GM12864 (cell line): ENCODE measurements at regions not wholly inside any gene's neighbourhood (a gene's known extent, or its start where the extent isn't known, plus 50 kb on each side); places are given as distances from the start of the nearest gene placed in this dataset.

Experiments
- DNase-seq: peaks from one replicate; pipeline ENCODE4 v3.0.0-alpha.2; 2011; ENCODE audit warnings: low read depth
- H3K4me3 ChIP-seq: 2 replicates; pipeline ENCODE4 v1.5.1; 2011; ENCODE audit warnings: mild to moderate bottlenecking, low read depth, low read length, control low read depth
- TF ChIP-seq, protein P1 (sequence below): IDR thresholded peaks from 2 replicates; pipeline ENCODE4 v1.5.1; 2011; ENCODE audit warnings: low read depth, mild to moderate bottlenecking, moderate library complexity, low read length, control low read depth, inconsistent platforms; ENCODE audit errors: missing control alignments

DNA sequence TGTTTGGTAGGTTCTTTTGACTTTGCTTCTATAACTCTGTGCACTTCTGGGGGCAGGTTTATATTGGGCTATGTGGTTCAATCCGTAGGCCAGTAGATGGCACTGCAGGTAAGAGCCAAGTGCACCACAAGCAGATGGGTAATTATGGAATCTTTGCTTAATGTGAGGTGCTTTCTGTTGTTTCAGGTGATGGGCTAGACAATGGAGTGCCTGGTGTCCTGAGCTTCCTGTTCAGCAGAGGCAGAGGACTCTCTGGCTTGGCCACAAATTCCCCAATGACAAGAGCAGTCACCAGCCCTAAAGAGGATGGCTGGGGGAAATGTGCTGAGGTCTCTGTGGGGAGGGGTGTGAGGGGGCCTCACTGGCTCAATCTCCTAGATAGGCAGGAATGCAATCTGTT lies 455.0 kb downstream of the CCSER2 start:
- peak; percentile 2 for DNase-seq
- TF ChIP-seq, protein P1, sequence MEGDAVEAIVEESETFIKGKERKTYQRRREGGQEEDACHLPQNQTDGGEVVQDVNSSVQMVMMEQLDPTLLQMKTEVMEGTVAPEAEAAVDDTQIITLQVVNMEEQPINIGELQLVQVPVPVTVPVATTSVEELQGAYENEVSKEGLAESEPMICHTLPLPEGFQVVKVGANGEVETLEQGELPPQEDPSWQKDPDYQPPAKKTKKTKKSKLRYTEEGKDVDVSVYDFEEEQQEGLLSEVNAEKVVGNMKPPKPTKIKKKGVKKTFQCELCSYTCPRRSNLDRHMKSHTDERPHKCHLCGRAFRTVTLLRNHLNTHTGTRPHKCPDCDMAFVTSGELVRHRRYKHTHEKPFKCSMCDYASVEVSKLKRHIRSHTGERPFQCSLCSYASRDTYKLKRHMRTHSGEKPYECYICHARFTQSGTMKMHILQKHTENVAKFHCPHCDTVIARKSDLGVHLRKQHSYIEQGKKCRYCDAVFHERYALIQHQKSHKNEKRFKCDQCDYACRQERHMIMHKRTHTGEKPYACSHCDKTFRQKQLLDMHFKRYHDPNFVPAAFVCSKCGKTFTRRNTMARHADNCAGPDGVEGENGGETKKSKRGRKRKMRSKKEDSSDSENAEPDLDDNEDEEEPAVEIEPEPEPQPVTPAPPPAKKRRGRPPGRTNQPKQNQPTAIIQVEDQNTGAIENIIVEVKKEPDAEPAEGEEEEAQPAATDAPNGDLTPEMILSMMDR, result peak; percentile 79
- no peak overlapping the region for H3K4me3 ChIP-seq

DNA sequence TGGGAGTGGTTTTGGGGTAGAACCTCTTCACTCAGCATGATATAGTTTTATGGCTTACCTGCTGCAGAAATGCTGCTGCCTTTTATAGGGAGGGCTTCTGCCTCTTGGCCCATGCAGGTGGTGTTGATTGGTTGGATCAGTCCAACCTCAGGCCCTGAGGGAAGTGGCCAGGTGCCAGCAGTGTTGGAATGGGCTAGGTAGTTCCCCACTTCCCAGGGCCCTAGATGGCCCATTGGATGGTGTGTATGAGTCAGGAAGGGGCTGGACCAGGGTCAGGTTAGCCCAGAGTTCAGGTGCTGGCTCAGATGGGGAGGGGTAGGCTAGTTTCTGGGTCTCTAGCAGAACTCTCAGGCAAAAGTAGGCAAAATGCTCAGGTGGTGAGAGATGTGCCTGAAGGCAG lies 455.5 kb downstream of the CCSER2 start:
- TF ChIP-seq, protein P1, result no peak
- no peak overlapping the region for H3K4me3 ChIP-seq
- DNase-seq, result no peak

DNA sequence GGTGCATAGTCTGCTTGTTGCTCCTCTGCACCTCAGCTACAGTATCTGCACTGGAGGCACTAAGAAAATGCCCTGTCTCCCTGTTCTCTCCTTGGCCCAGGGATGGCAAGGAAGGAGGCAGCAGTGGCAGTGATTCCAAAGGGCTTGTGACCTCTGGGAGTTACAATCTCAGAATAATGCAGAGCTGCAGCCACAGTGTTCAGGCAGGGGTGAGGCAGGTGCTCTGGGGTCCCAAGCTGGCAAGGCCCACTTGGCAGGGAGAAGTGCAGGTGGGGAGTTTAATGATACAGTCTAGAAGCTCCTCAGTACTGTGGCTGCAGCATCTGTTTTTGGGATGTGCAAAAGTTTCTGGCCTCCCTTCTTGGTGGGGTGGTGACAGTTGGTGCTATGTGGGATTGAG lies 456.4 kb downstream of the CCSER2 start:
- TF ChIP-seq, protein P1, result no peak
- no peak for DNase-seq
- H3K4me3 ChIP-seq, result no peak overlapping the region

DNA sequence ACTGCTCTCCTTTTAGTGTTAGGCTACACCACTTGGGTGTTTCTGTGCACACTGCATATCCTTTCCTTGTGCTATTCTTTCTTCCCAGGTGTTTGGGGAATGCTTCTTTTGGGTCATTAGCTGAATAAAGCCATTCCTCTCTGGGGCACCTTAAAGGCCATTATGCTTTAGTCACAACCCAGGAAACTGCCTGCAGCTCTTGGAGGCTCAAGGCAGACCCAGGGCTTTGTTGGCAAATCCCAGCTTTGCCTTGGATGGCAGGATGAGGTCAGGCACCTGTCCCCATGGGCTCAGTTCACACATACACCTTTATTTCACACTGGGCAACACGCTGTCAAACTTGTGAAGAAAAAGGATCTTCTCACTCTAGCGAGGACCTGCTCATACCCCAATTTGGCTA lies 460.6 kb downstream of the CCSER2 start:
- DNase-seq, result no peak

DNA sequence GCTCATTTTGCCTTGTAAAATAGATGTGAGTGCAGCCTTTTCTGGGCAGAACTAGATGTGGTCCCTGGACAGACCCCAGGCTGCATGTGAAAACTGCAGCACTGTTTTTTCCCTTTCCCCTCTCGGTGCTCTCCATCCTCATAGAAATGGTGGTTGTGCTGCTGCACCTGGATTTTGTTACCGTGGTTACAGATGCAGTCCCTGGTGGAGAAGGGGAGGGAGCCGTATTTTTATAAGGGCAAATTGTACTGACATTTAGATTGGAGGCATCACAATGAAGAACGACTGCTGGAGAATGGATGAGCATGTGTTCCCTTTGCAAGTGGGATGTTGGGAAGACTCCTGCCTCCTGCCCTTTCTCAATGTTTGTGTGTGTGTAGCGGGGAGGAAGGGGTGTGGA lies 469.9 kb downstream of the CCSER2 start:
- TF ChIP-seq, protein P1, result no peak
- H3K4me3 ChIP-seq, result no peak overlapping the region
- DNase-seq, result no peak

More for the DNA sequence above, 460.6 kb downstream of the CCSER2 start:
- TF ChIP-seq, protein P1, result no peak
- H3K4me3 ChIP-seq, result no peak overlapping the region

DNA sequence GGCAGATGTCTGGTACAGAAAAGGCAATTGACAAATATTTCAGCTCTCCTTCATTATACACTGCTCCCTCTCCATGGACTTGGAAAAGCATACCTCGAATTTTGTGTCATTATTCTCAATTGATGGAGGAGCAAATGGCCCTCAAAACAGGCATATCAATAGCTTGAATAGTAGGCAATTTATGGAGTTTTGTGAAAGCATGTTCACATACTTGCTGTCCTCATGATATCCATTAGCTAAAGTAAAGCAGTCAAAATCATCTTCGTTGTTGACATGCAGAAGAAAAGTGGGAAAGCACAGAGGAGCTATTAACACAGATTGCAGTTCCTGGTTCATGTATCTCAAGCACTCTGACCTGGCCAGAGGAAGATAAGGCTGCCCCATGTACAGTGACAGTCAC lies 472.8 kb downstream of the CCSER2 start:
- H3K4me3 ChIP-seq, result no peak overlapping the region
- TF ChIP-seq, protein P1, result no peak
- no peak for DNase-seq

DNA sequence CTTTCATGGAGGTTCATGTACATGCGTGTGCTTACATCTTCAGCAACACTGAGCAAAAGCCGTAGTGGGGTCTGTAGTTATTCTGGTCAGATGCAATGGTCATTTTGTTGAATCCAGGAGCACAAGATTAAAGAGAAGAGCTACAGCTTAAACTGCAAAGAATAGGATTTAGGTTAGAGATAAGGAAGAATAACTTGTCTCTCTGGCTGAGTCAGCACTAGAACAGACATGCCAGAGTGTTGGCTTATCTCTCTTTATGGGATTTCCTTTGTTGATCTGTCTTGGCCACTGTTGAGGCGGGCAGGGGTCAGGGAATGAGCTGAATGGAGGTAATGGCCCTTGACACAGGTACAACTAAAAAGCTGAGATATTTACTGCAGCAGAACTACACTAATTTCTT lies 473.5 kb downstream of the CCSER2 start:
- no peak overlapping the region for H3K4me3 ChIP-seq
- TF ChIP-seq, protein P1, result no peak
- DNase-seq, result no peak
